Activated CD8-positive, alpha-beta T cell treated with anti-CD3 and anti-CD28 coated beads, Interleukin-2, amount 10 ng/mL, durations not matched to agents 7 days and 5 days (primary cell): ENCODE measurements at regions not wholly inside any gene's neighbourhood (a gene's known extent, or its start where the extent isn't known, plus 50 kb on each side); places are given as distances from the start of the nearest gene placed in this dataset.

Experiments
- ATAC-seq: fragments of 150-1000 bp; cut with Tn5 transposase; one replicate; pipeline ENCODE4 v1.10.0; 2021; ENCODE audit warnings: moderate library complexity
- CTCF ChIA-PET: fragments of 350-600 bp; sonication (Branson Sonifier 250); formaldehyde crosslinking; loops from one replicate; lab custom pipeline; 2021; ENCODE audit warnings: antibody characterized with exemption; lab: Charles Lee
- POLR2A ChIA-PET: fragments of 350-600 bp; sonication (Branson Sonifier 250); formaldehyde crosslinking; loops from one replicate; lab custom pipeline; 2021; ENCODE audit warnings: antibody characterized with exemption; lab: Charles Lee
- DNase-seq: peaks from one replicate; pipeline ENCODE4 v3.0.0-alpha.2; 2020
- H3K27ac Mint-ChIP-seq: one replicate; pipeline ENCODE4 v1.8.0; 2021; ENCODE audit warnings: mild to moderate bottlenecking, mixed read lengths
- H3K27me3 Mint-ChIP-seq: one replicate; pipeline ENCODE4 v1.8.0; 2021; ENCODE audit warnings: low read depth, mixed read lengths
- H3K36me3 Mint-ChIP-seq: one replicate; pipeline ENCODE4 v1.8.0; 2021; ENCODE audit warnings: low read depth, mixed read lengths
- H3K4me1 Mint-ChIP-seq: one replicate; pipeline ENCODE4 v1.8.0; 2021; ENCODE audit warnings: low read depth, mixed read lengths
- H3K4me3 Mint-ChIP-seq: one replicate; pipeline ENCODE4 v1.8.0; 2021; ENCODE audit warnings: mild to moderate bottlenecking, mixed read lengths
- H3K9me3 Mint-ChIP-seq: one replicate; pipeline ENCODE4 v1.8.0; 2022; ENCODE audit warnings: mixed read lengths; ENCODE audit not compliant: insufficient read depth

DNA sequence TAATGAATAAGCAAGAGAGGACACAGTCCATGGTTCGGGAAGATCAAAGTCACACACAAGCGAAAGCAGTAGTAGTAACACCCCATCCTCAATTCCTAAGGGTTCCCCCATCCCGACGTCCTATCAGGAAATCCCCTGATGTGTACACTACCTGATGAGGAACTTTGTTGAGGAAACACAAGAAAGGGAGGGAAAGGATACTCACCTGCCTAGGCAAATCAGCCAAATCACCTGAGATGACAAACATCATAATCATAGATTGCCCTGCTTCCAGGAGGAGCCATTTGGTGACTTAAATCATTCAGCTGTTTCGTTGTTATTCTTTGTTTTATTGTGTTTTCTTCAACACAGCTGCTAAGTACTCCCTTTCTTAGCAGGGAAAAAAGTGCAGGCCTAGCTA lies 55.5 kb upstream of the SPOPL start:
- ATAC-seq (no peak), DNase-seq (no peak)
- ChIA-PET CTCF (no interaction called here), POLR2A (no interaction called here)
- no peak overlapping the region for H3K4me3 Mint-ChIP-seq
- no peak overlapping the region for H3K27ac Mint-ChIP-seq
- H3K36me3 Mint-ChIP-seq = no peaks in the 10 kb centered on the region
- H3K27me3 Mint-ChIP-seq = no peaks in the 10 kb centered on the region
- H3K9me3 Mint-ChIP-seq = no peaks in the 10 kb centered on the region
- H3K4me1 Mint-ChIP-seq = no peaks in the 10 kb centered on the region

- POLR2A ChIA-PET = no interaction called here
- no peak for ATAC-seq
- Mint-ChIP-seq H3K9me3 (no peaks in the 10 kb centered on the region), H3K36me3 (no peaks in the 10 kb centered on the region), H3K27ac (no peak overlapping the region), H3K4me1 (no peaks in the 10 kb centered on the region), H3K4me3 (no peak overlapping the region), H3K27me3 (no peaks in the 10 kb centered on the region)
- CTCF ChIA-PET = no interaction called here
- no peak for DNase-seq
These were observed 53.5 kb upstream of the SPOPL start for GRCh38 chr2:138447889-138448570.
